ENCODE measurements at regions not wholly inside any gene's neighbourhood (a gene's known extent, or its start where the extent isn't known, plus 50 kb on each side); places are given as distances from the start of the nearest gene placed in this dataset.
"Not testable (repeated sequence)": the region's sequence is repeated elsewhere in the genome, so short reads cannot be mapped to it uniquely, and the experiment has no call there.

DNA sequence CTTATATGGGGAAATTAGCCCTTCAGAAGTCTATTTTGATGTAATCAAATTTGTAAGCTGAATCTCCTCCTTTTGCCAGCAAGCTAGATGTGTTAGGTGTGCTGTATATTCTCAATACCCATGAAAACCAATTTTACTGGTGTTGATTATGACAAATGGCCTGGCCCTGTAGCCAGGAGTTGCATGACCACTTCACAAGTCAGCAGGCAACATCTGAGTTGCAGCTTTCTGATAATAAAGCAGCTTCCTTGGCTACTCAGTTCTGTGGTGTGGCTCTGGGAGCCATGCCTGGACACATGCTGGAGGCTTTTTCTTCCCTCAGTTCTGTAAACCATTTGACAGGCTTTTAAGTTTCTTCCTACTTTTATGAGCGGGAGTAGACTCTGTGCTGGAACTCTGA, 154.1 kb upstream of the CXCL13 start:
- Mint-ChIP-seq H3K4me1 (ENCODE audit: low read depth, unreplicated experiment) (no peaks in the 10 kb centered on the region), H3K4me3 (ENCODE audit: unreplicated experiment) (no peak overlapping the region), H3K9me3 (ENCODE audit: unreplicated experiment) (no peaks in the 10 kb centered on the region), H3K27ac (ENCODE audit: unreplicated experiment) (no peak overlapping the region), H3K27me3 (ENCODE audit: insufficient read depth, unreplicated experiment) (peaks cover 6% of the 10 kb centered on the region), H3K36me3 (ENCODE audit: insufficient read depth, unreplicated experiment) (no peaks in the 10 kb centered on the region)
- Histone ChIP-seq H3K36me3 (ENCODE audit: control insufficient read depth, insufficient read depth, low read length) (no peaks in the 10 kb centered on the region), H3K9me3 (no peaks in the 10 kb centered on the region), H3K27me3 (replicated peaks; ENCODE audit: control insufficient read depth, insufficient read depth, low read length) (no peaks in the 10 kb centered on the region), H3K4me1 (no peaks in the 10 kb centered on the region), H3K4me3 (ENCODE audit: low read depth, low read length) (no peak overlapping the region)
- no TSS peak for BruUV-seq (replicated peaks)
- DNase-seq, result no peak
- ChIA-PET POLR2A (no interaction called here), CTCF (no interaction called here)
- no peak for TF ChIP-seq CTCF (IDR thresholded peaks at IDR 0.05; ENCODE audit: insufficient read depth in 1 of 2, low read depth in 1 of 2, low read length in 1 of 2, severe bottlenecking in 1 of 2, unreplicated experiment in 1 of 2)
- intact Hi-C loops (cut with micrococcal nuclease; ENCODE audit: unreplicated experiment), result no loop called here

GRCh38 chr4:77452117-77452516, 153.5 kb upstream of the CXCL13 start:
- H3K27me3 Mint-ChIP-seq (ENCODE audit: insufficient read depth, unreplicated experiment); CTCF ChIA-PET; DNase-seq; H3K36me3 ChIP-seq (ENCODE audit: control insufficient read depth, insufficient read depth, low read length); H3K9me3 Mint-ChIP-seq (ENCODE audit: unreplicated experiment); H3K4me1 ChIP-seq; intact Hi-C loops (cut with micrococcal nuclease; ENCODE audit: unreplicated experiment); POLR2A ChIA-PET; H3K4me3 ChIP-seq (ENCODE audit: low read depth, low read length); BruUV-seq (replicated peaks); H3K9me3 ChIP-seq; H3K4me3 Mint-ChIP-seq (ENCODE audit: unreplicated experiment); H3K27ac Mint-ChIP-seq (ENCODE audit: unreplicated experiment); H3K4me1 Mint-ChIP-seq (ENCODE audit: low read depth, unreplicated experiment); H3K36me3 Mint-ChIP-seq (ENCODE audit: insufficient read depth, unreplicated experiment); H3K27me3 ChIP-seq (replicated peaks; ENCODE audit: control insufficient read depth, insufficient read depth, low read length): not testable (repeated sequence)

- ChIA-PET POLR2A (no interaction called here), CTCF (no interaction called here)
- Mint-ChIP-seq H3K27ac (ENCODE audit: unreplicated experiment) (no peak overlapping the region), H3K27me3 (ENCODE audit: insufficient read depth, unreplicated experiment) (peaks cover 4% of the 10 kb centered on the region), H3K4me3 (ENCODE audit: unreplicated experiment) (no peak overlapping the region), H3K36me3 (ENCODE audit: insufficient read depth, unreplicated experiment) (no peaks in the 10 kb centered on the region), H3K9me3 (ENCODE audit: unreplicated experiment) (no peaks in the 10 kb centered on the region), H3K4me1 (ENCODE audit: low read depth, unreplicated experiment) (no peaks in the 10 kb centered on the region)
- Histone ChIP-seq H3K36me3 (ENCODE audit: control insufficient read depth, insufficient read depth, low read length) (no peaks in the 10 kb centered on the region), H3K27me3 (replicated peaks; ENCODE audit: control insufficient read depth, insufficient read depth, low read length) (no peaks in the 10 kb centered on the region), H3K4me3 (ENCODE audit: low read depth, low read length) (no peak overlapping the region), H3K9me3 (no peaks in the 10 kb centered on the region), H3K4me1 (no peaks in the 10 kb centered on the region)
- no peak for DNase-seq
- BruUV-seq (replicated peaks), result no TSS peak
- intact Hi-C loops (cut with micrococcal nuclease; ENCODE audit: unreplicated experiment), result no loop called here
- no peak for TF ChIP-seq CTCF (IDR thresholded peaks at IDR 0.05; ENCODE audit: insufficient read depth in 1 of 2, low read depth in 1 of 2, low read length in 1 of 2, severe bottlenecking in 1 of 2, unreplicated experiment in 1 of 2)
Measured at GRCh38 chr4:77453911-77454310, 151.7 kb upstream of the CXCL13 start.

- intact Hi-C loops (cut with micrococcal nuclease; ENCODE audit: unreplicated experiment), result no loop called here
- H3K4me1 ChIP-seq, result no peaks in the 10 kb centered on the region
- no peaks in the 10 kb centered on the region for H3K36me3 ChIP-seq (ENCODE audit: control insufficient read depth, insufficient read depth, low read length)
- Mint-ChIP-seq H3K4me3 (ENCODE audit: unreplicated experiment) (no peak overlapping the region), H3K27me3 (ENCODE audit: insufficient read depth, unreplicated experiment) (peaks cover 3% of the 10 kb centered on the region), H3K27ac (ENCODE audit: unreplicated experiment) (no peak overlapping the region), H3K36me3 (ENCODE audit: insufficient read depth, unreplicated experiment) (no peaks in the 10 kb centered on the region), H3K9me3 (ENCODE audit: unreplicated experiment) (no peaks in the 10 kb centered on the region), H3K4me1 (ENCODE audit: low read depth, unreplicated experiment) (no peaks in the 10 kb centered on the region)
- DNase-seq, result no peak
- no TSS peak for BruUV-seq (replicated peaks)
- no peak for TF ChIP-seq CTCF (IDR thresholded peaks at IDR 0.05; ENCODE audit: insufficient read depth in 1 of 2, low read depth in 1 of 2, low read length in 1 of 2, severe bottlenecking in 1 of 2, unreplicated experiment in 1 of 2)
- ChIA-PET CTCF (no interaction called here), POLR2A (no interaction called here)
- no peaks in the 10 kb centered on the region for H3K9me3 ChIP-seq
- H3K4me3 ChIP-seq (ENCODE audit: low read depth, low read length), result no peak overlapping the region
- no peaks in the 10 kb centered on the region for H3K27me3 ChIP-seq (replicated peaks; ENCODE audit: control insufficient read depth, insufficient read depth, low read length)
Measured at GRCh38 chr4:77454858-77455257, 150.8 kb upstream of the CXCL13 start.

- H3K27me3 ChIP-seq (replicated peaks; ENCODE audit: control insufficient read depth, insufficient read depth, low read length); H3K4me1 Mint-ChIP-seq (ENCODE audit: low read depth, unreplicated experiment); CTCF ChIA-PET; H3K27ac Mint-ChIP-seq (ENCODE audit: unreplicated experiment); H3K4me1 ChIP-seq; intact Hi-C loops (cut with micrococcal nuclease; ENCODE audit: unreplicated experiment); H3K9me3 ChIP-seq; H3K4me3 ChIP-seq (ENCODE audit: low read depth, low read length); H3K4me3 Mint-ChIP-seq (ENCODE audit: unreplicated experiment); BruUV-seq (replicated peaks); H3K27me3 Mint-ChIP-seq (ENCODE audit: insufficient read depth, unreplicated experiment); POLR2A ChIA-PET; H3K36me3 Mint-ChIP-seq (ENCODE audit: insufficient read depth, unreplicated experiment); H3K36me3 ChIP-seq (ENCODE audit: control insufficient read depth, insufficient read depth, low read length): not testable (repeated sequence)
- H3K9me3 Mint-ChIP-seq (ENCODE audit: unreplicated experiment), result peaks cover 11% of the 10 kb centered on the region
- peak in 1 of 2 experiments; percentile 4 for DNase-seq
Measured at GRCh38 chr4:77464100-77464499, 141.5 kb upstream of the CXCL13 start.
